HUES64 (cell line): ENCODE measurements at regions not wholly inside any gene's neighbourhood (a gene's known extent, or its start where the extent isn't known, plus 50 kb on each side); places are given as distances from the start of the nearest gene placed in this dataset.

Source experiments
- H3K27ac ChIP-seq: 2 replicates; pipeline ENCODE4 v1.7.0; 2013; ENCODE audit warnings: low read depth, low read length, inconsistent platforms
- H3K27me3 ChIP-seq: 2 replicates; pipeline ENCODE4 v1.6.1; 2013; ENCODE audit warnings: mild to moderate bottlenecking, low read length; ENCODE audit not compliant: insufficient read depth
- H3K36me3 ChIP-seq: 2 replicates; pipeline ENCODE4 v1.6.1; 2013; ENCODE audit warnings: mild to moderate bottlenecking, low read length; ENCODE audit not compliant: insufficient read depth
- H3K4me1 ChIP-seq: 2 replicates; pipeline ENCODE4 v1.6.1; 2013; ENCODE audit warnings: mild to moderate bottlenecking, low read length, moderate library complexity; ENCODE audit not compliant: insufficient read depth
- H3K4me3 ChIP-seq: 2 replicates; pipeline ENCODE4 v1.5.1; 2013; ENCODE audit warnings: mild to moderate bottlenecking, low read length, moderate library complexity
- H3K9ac ChIP-seq: 2 replicates; pipeline ENCODE4 v1.6.1; 2013; ENCODE audit warnings: mild to moderate bottlenecking, low read depth, low read length
- H3K9me3 ChIP-seq: 2 replicates; pipeline ENCODE4 v1.6.1; 2013; ENCODE audit warnings: low read depth, low read length; ENCODE audit not compliant: insufficient read depth
- WGBS: fragments of 150-250, 120-280 bp; methylation state at CpG from one replicate; pipeline ENCODE4 v1.1.7; 2013; ENCODE audit warnings: missing lambda C conversion rate; 5-methylcytosine and 5-hydroxymethylcytosine counted together

- Histone ChIP-seq H3K9me3 (peaks cover 13% of the 10 kb centered on the region; the same call in 1 of the 2 replicates), H3K4me3 (no peak overlapping the region), H3K27ac (no peak overlapping the region), H3K9ac (no peak overlapping the region), H3K27me3 (no peaks in the 10 kb centered on the region), H3K36me3 (no peaks in the 10 kb centered on the region), H3K4me1 (no peaks in the 10 kb centered on the region)
- 99% methylated on average over 4 of the region's 4 CpGs for WGBS
Measured at GRCh38 chr11:130729678-130730300, 186.5 kb downstream of the SNX19 start.

- H3K4me1 ChIP-seq, result no peaks in the 10 kb centered on the region
- 93% methylated on average over 5 of the region's 5 CpGs for WGBS
- H3K9me3 ChIP-seq, result peaks cover 13% of the 10 kb centered on the region; the same call in 1 of the 2 replicates
Measured at GRCh38 chr11:130731401-130731800, 184.9 kb downstream of the SNX19 start.

GRCh38 chr11:130732476-130732875 lies 183.8 kb downstream of the SNX19 start:
- H3K4me3 ChIP-seq, result no peak overlapping the region
- no peak overlapping the region for H3K9ac ChIP-seq
- peaks cover 3% of the 10 kb centered on the region; the same call in 1 of the 2 replicates for H3K4me1 ChIP-seq
- peaks cover 13% of the 10 kb centered on the region; the same call in 1 of the 2 replicates for H3K9me3 ChIP-seq
- H3K36me3 ChIP-seq, result no peaks in the 10 kb centered on the region
- no peaks in the 10 kb centered on the region for H3K27me3 ChIP-seq
- no peak overlapping the region for H3K27ac ChIP-seq
- WGBS, result 98% methylated on average over 3 of the region's 3 CpGs

More at GRCh38 chr11:130731401-130731800, 184.9 kb downstream of the SNX19 start:
- Histone ChIP-seq H3K9ac (no peak overlapping the region), H3K27me3 (no peaks in the 10 kb centered on the region), H3K36me3 (no peaks in the 10 kb centered on the region), H3K27ac (no peak overlapping the region), H3K4me3 (no peak overlapping the region)

- Histone ChIP-seq H3K27me3 (no peaks in the 10 kb centered on the region), H3K4me3 (no peak overlapping the region), H3K9me3 (peaks cover 23% of the 10 kb centered on the region), H3K27ac (no peak overlapping the region), H3K9ac (no peak overlapping the region), H3K4me1 (peaks cover 5% of the 10 kb centered on the region; the same call in 1 of the 2 replicates), H3K36me3 (no peaks in the 10 kb centered on the region)
- 88% methylated on average over 5 of the region's 5 CpGs for WGBS
Measured at GRCh38 chr11:130737041-130737830, 179.0 kb downstream of the SNX19 start.

GRCh38 chr11:130737866-130738431 lies 178.3 kb downstream of the SNX19 start:
- Histone ChIP-seq H3K9me3 (peaks cover 25% of the 10 kb centered on the region), H3K9ac (no peak overlapping the region), H3K4me1 (peaks cover 5% of the 10 kb centered on the region; the same call in 1 of the 2 replicates), H3K36me3 (no peaks in the 10 kb centered on the region), H3K27me3 (no peaks in the 10 kb centered on the region), H3K27ac (no peak overlapping the region), H3K4me3 (no peak overlapping the region)
- WGBS, result 94% methylated on average over 12 of the region's 12 CpGs

GRCh38 chr11:130738611-130739010 lies 177.7 kb downstream of the SNX19 start:
- Histone ChIP-seq H3K27ac (no peak overlapping the region), H3K4me1 (peaks cover 5% of the 10 kb centered on the region; the same call in 1 of the 2 replicates), H3K9ac (no peak overlapping the region), H3K9me3 (peaks cover 25% of the 10 kb centered on the region), H3K27me3 (no peaks in the 10 kb centered on the region), H3K36me3 (no peaks in the 10 kb centered on the region), H3K4me3 (no peak overlapping the region)
- WGBS, result 89% methylated on average over 3 of the region's 3 CpGs

- Histone ChIP-seq H3K36me3 (no peaks in the 10 kb centered on the region), H3K4me3 (no peak overlapping the region), H3K9me3 (peaks cover 23% of the 10 kb centered on the region), H3K4me1 (peaks cover 5% of the 10 kb centered on the region; the same call in 1 of the 2 replicates), H3K27me3 (no peaks in the 10 kb centered on the region), H3K9ac (no peak overlapping the region), H3K27ac (no peak overlapping the region)
- 100% methylated on average over 3 of the region's 4 CpGs for WGBS
Measured at GRCh38 chr11:130740819-130741218, 175.5 kb downstream of the SNX19 start.

GRCh38 chr11:130744794-130745193 lies 171.5 kb downstream of the SNX19 start:
- peaks cover 23% of the 10 kb centered on the region for H3K9me3 ChIP-seq
- 93% methylated on average over 3 of the region's 3 CpGs for WGBS

GRCh38 chr11:130749216-130749615 lies 167.1 kb downstream of the SNX19 start:
- H3K4me3 ChIP-seq, result no peak overlapping the region
- 78% methylated on average over 2 of the region's 2 CpGs for WGBS
- 0 out of 2 replicates have a peak, but pooled peaks cover 4% of the 10 kb centered on the region for H3K9me3 ChIP-seq
- no peaks in the 10 kb centered on the region for H3K27me3 ChIP-seq
- no peak overlapping the region for H3K27ac ChIP-seq
- 0 out of 2 replicates have a peak, but pooled peaks cover 2% of the 10 kb centered on the region for H3K36me3 ChIP-seq
- no peak overlapping the region for H3K9ac ChIP-seq
- no peaks in the 10 kb centered on the region for H3K4me1 ChIP-seq

More at GRCh38 chr11:130744794-130745193, 171.5 kb downstream of the SNX19 start:
- Histone ChIP-seq H3K4me1 (no peaks in the 10 kb centered on the region), H3K4me3 (no peak overlapping the region), H3K36me3 (no peaks in the 10 kb centered on the region), H3K27ac (no peak overlapping the region), H3K9ac (no peak overlapping the region), H3K27me3 (no peaks in the 10 kb centered on the region)

GRCh38 chr11:130760515-130761125 lies 155.7 kb downstream of the SNX19 start:
- H3K9ac ChIP-seq, result 0 out of 2 replicates have a peak overlapping the region, but pooled peaks have one; percentile 24
- WGBS, result 20% methylated on average over 6 of the region's 6 CpGs
- H3K9me3 ChIP-seq, result no peaks in the 10 kb centered on the region
- peaks cover 33% of the 10 kb centered on the region for H3K4me1 ChIP-seq
- peak overlapping the region; percentile 47; the same call in 1 of the 2 replicates for H3K27ac ChIP-seq
- no peaks in the 10 kb centered on the region for H3K27me3 ChIP-seq
- H3K36me3 ChIP-seq, result no peaks in the 10 kb centered on the region
- no peak overlapping the region for H3K4me3 ChIP-seq
